Osteoblast (primary cell): ENCODE measurements at regions not wholly inside any gene's neighbourhood (a gene's known extent, or its start where the extent isn't known, plus 50 kb on each side); places are given as distances from the start of the nearest gene placed in this dataset.

Experiments used
- DNase-seq: peaks from one replicate; pipeline ENCODE4 v3.0.0; 2011; ENCODE audit warnings: low spot score, mixed read lengths; ENCODE audit not compliant: insufficient read length; ENCODE audit errors: missing footprints
- H2AFZ ChIP-seq: 2 replicates; pipeline ENCODE4 v1.6.0; 2011; ENCODE audit warnings: mild to moderate bottlenecking, low read length
- H3K27ac ChIP-seq: 2 replicates; pipeline ENCODE4 v1.5.1; 2011; ENCODE audit warnings: mild to moderate bottlenecking, low read depth, low read length, moderate library complexity
- H3K27me3 ChIP-seq: 2 replicates; pipeline ENCODE4 v1.6.0; 2012; ENCODE audit warnings: mild to moderate bottlenecking, control low read depth, inconsistent platforms, low read length, moderate library complexity; ENCODE audit not compliant: insufficient read depth
- H3K36me3 ChIP-seq: 2 replicates; pipeline ENCODE4 v1.5.1; 2011; ENCODE audit warnings: mild to moderate bottlenecking, low read length, control low read depth, moderate library complexity; ENCODE audit not compliant: insufficient read depth
- H3K4me1 ChIP-seq: 2 replicates; pipeline ENCODE4 v1.5.1; 2011; ENCODE audit warnings: mild to moderate bottlenecking, low read length, control low read depth, moderate library complexity; ENCODE audit not compliant: insufficient read depth
- H3K4me2 ChIP-seq: 2 replicates; pipeline ENCODE4 v1.6.0; 2011; ENCODE audit warnings: mild to moderate bottlenecking, low read length; ENCODE audit not compliant: insufficient read depth
- H3K4me3 ChIP-seq: fragments of 200-600 bp; sonication (generic); 3 replicates; pipeline ENCODE4 v1.5.1; 2012; ENCODE audit warnings: mild to moderate bottlenecking, low read length, inconsistent platforms; ENCODE audit not compliant: insufficient read depth
- H3K79me2 ChIP-seq: 2 replicates; pipeline ENCODE4 v1.6.0; 2012; ENCODE audit warnings: mild to moderate bottlenecking, low read length, control low read depth, inconsistent platforms; ENCODE audit not compliant: insufficient read depth
- H3K9me3 ChIP-seq: 2 replicates; pipeline ENCODE4 v1.5.1; 2011; ENCODE audit warnings: low read depth, low read length, control low read depth
- H4K20me1 ChIP-seq: 2 replicates; pipeline ENCODE4 v1.6.0; 2012; ENCODE audit warnings: mild to moderate bottlenecking, low read length, control low read depth; ENCODE audit not compliant: insufficient read depth
- CTCF ChIP-seq: IDR thresholded peaks from 2 replicates; pipeline ENCODE4 v1.5.1; 2011; ENCODE audit warnings: mild to moderate bottlenecking, low read depth, low read length, moderate library complexity; ENCODE audit errors: extremely low read depth

- Histone ChIP-seq H3K4me2 (no peak overlapping the region), H3K27me3 (no peaks in the 10 kb centered on the region), H3K36me3 (no peaks in the 10 kb centered on the region), H3K79me2 (no peaks in the 10 kb centered on the region), H3K27ac (no peak overlapping the region), H3K9me3 (no peaks in the 10 kb centered on the region), H4K20me1 (no peaks in the 10 kb centered on the region), H2AFZ (no peak overlapping the region), H3K4me3 (no peak overlapping the region), H3K4me1 (no peaks in the 10 kb centered on the region)
- peak; percentile 63 for TF ChIP-seq CTCF
- peak; percentile 91 for DNase-seq
Observed at GRCh38 chr15:62344806-62345539, 179.9 kb upstream of the C2CD4B start.

GRCh38 chr15:62346168-62346567 is 181.1 kb upstream of the C2CD4B start:
- no peak for TF ChIP-seq CTCF
- no peak overlapping the region for H3K4me3 ChIP-seq
- no peak overlapping the region for H3K4me2 ChIP-seq

GRCh38 chr15:62348118-62348517 is 183.0 kb upstream of the C2CD4B start:
- no peak for TF ChIP-seq CTCF
- Histone ChIP-seq H3K4me1 (no peaks in the 10 kb centered on the region), H3K27me3 (peaks cover 12% of the 10 kb centered on the region), H4K20me1 (no peaks in the 10 kb centered on the region), H3K4me2 (no peak overlapping the region), H3K9me3 (no peaks in the 10 kb centered on the region), H2AFZ (no peak overlapping the region), H3K4me3 (no peak overlapping the region), H3K27ac (no peak overlapping the region), H3K36me3 (no peaks in the 10 kb centered on the region), H3K79me2 (no peaks in the 10 kb centered on the region)
- peak; percentile 42 for DNase-seq

More at GRCh38 chr15:62346168-62346567, 181.1 kb upstream of the C2CD4B start:
- peaks cover 4% of the 10 kb centered on the region for H3K27me3 ChIP-seq
- H3K4me1 ChIP-seq, result no peaks in the 10 kb centered on the region
- no peak overlapping the region for H2AFZ ChIP-seq
- H3K9me3 ChIP-seq, result no peaks in the 10 kb centered on the region
- no peak overlapping the region for H3K27ac ChIP-seq
- no peak for DNase-seq
- no peaks in the 10 kb centered on the region for H3K79me2 ChIP-seq
- H3K36me3 ChIP-seq, result no peaks in the 10 kb centered on the region
- no peaks in the 10 kb centered on the region for H4K20me1 ChIP-seq

- no peak overlapping the region for H2AFZ ChIP-seq
- no peaks in the 10 kb centered on the region for H3K9me3 ChIP-seq
- peaks cover 15% of the 10 kb centered on the region for H3K27me3 ChIP-seq
- no peak for TF ChIP-seq CTCF
- H3K27ac ChIP-seq, result no peak overlapping the region
- H4K20me1 ChIP-seq, result no peaks in the 10 kb centered on the region
- no peaks in the 10 kb centered on the region for H3K36me3 ChIP-seq
- no peak for DNase-seq
- no peaks in the 10 kb centered on the region for H3K4me1 ChIP-seq
- H3K4me2 ChIP-seq, result no peak overlapping the region
- H3K79me2 ChIP-seq, result no peaks in the 10 kb centered on the region
- no peak overlapping the region for H3K4me3 ChIP-seq
Observed at GRCh38 chr15:62348623-62349022, 183.5 kb upstream of the C2CD4B start.
